ENCODE measurements at regions not wholly inside any gene's neighbourhood (a gene's known extent, or its start where the extent isn't known, plus 50 kb on each side); places are given as distances from the start of the nearest gene placed in this dataset.
"Not testable (repeated sequence)": the region's sequence is repeated elsewhere in the genome, so short reads cannot be mapped to it uniquely, and the experiment has no call there.

GRCh38 chr12:127143020-127143419, 1124.0 kb upstream of the TMEM132C start:
- peak; percentile 52 to 68 for DNase-seq

GRCh38 chr12:127144770-127145169, 1122.2 kb upstream of the TMEM132C start:
- Histone ChIP-seq H3K27ac (no peak overlapping the region), H3K27me3 (no peaks in the 10 kb centered on the region), H3K4me1 (no peaks in the 10 kb centered on the region), H3K4me3 (no peak overlapping the region), H3K36me3 (no peaks in the 10 kb centered on the region), H3K9me3 (replicated peaks) (no peaks in the 10 kb centered on the region)
- DNase-seq: no peak

More at GRCh38 chr12:127143020-127143419, 1124.0 kb upstream of the TMEM132C start:
- H3K27ac ChIP-seq: no peak overlapping the region
- no peaks in the 10 kb centered on the region for H3K9me3 ChIP-seq (replicated peaks)
- H3K4me3 ChIP-seq: no peak overlapping the region
- no peaks in the 10 kb centered on the region for H3K36me3 ChIP-seq
- no peaks in the 10 kb centered on the region for H3K27me3 ChIP-seq
- no peaks in the 10 kb centered on the region for H3K4me1 ChIP-seq

GRCh38 chr12:127145241-127145928, 1121.6 kb upstream of the TMEM132C start:
- Histone ChIP-seq H3K9me3 (replicated peaks) (no peaks in the 10 kb centered on the region), H3K4me1 (peaks cover 1% of the 10 kb centered on the region; the same call in 1 of the 2 replicates), H3K27me3 (no peaks in the 10 kb centered on the region), H3K4me3 (no peak overlapping the region), H3K36me3 (no peaks in the 10 kb centered on the region), H3K27ac (no peak overlapping the region)
- DNase-seq: no peak

- Histone ChIP-seq H3K9me3 (replicated peaks) (no peaks in the 10 kb centered on the region), H3K27ac (no peak overlapping the region), H3K4me3 (no peak overlapping the region), H3K36me3 (no peaks in the 10 kb centered on the region), H3K27me3 (no peaks in the 10 kb centered on the region), H3K4me1 (peaks cover 4% of the 10 kb centered on the region; the same call in 1 of the 2 replicates)
- no peak for DNase-seq
Measured at GRCh38 chr12:127145929-127146789, 1120.8 kb upstream of the TMEM132C start.

- H3K36me3 ChIP-seq: no peaks in the 10 kb centered on the region
- H3K4me3 ChIP-seq: no peak overlapping the region
- no peak overlapping the region for H3K27ac ChIP-seq
- peaks cover 8% of the 10 kb centered on the region for H3K4me1 ChIP-seq
- no peaks in the 10 kb centered on the region for H3K9me3 ChIP-seq (replicated peaks)
- DNase-seq: no peak
- no peaks in the 10 kb centered on the region for H3K27me3 ChIP-seq
Measured at GRCh38 chr12:127146991-127147718, 1119.8 kb upstream of the TMEM132C start.

GRCh38 chr12:127147724-127148123, 1119.2 kb upstream of the TMEM132C start:
- Histone ChIP-seq H3K36me3 (no peaks in the 10 kb centered on the region), H3K27ac (no peak overlapping the region), H3K27me3 (no peaks in the 10 kb centered on the region), H3K4me1 (peaks cover 8% of the 10 kb centered on the region), H3K9me3 (replicated peaks) (no peaks in the 10 kb centered on the region), H3K4me3 (no peak overlapping the region)
- DNase-seq: no peak

GRCh38 chr12:127148318-127148717, 1118.7 kb upstream of the TMEM132C start:
- Histone ChIP-seq H3K27ac (no peak overlapping the region), H3K4me1 (peaks cover 8% of the 10 kb centered on the region), H3K4me3 (no peak overlapping the region), H3K9me3 (replicated peaks) (no peaks in the 10 kb centered on the region), H3K27me3 (no peaks in the 10 kb centered on the region), H3K36me3 (no peaks in the 10 kb centered on the region)
- DNase-seq: no peak

- no peak overlapping the region for H3K4me3 ChIP-seq
- no peak overlapping the region for H3K27ac ChIP-seq
- no peaks in the 10 kb centered on the region for H3K9me3 ChIP-seq (replicated peaks)
- DNase-seq: no peak
- peaks cover 8% of the 10 kb centered on the region for H3K4me1 ChIP-seq
- no peaks in the 10 kb centered on the region for H3K27me3 ChIP-seq
- no peaks in the 10 kb centered on the region for H3K36me3 ChIP-seq
Measured at GRCh38 chr12:127149226-127149964, 1117.6 kb upstream of the TMEM132C start.

- H3K36me3 ChIP-seq: no peaks in the 10 kb centered on the region
- DNase-seq: no peak
Measured at GRCh38 chr12:127150028-127150427, 1116.9 kb upstream of the TMEM132C start.

GRCh38 chr12:127150479-127150878, 1116.5 kb upstream of the TMEM132C start:
- no peaks in the 10 kb centered on the region for H3K9me3 ChIP-seq (replicated peaks)
- peaks cover 8% of the 10 kb centered on the region for H3K4me1 ChIP-seq
- no peaks in the 10 kb centered on the region for H3K36me3 ChIP-seq
- H3K27ac ChIP-seq: no peak overlapping the region
- H3K27me3 ChIP-seq: no peaks in the 10 kb centered on the region
- DNase-seq: peak in 1 of 2 experiments; percentile 16
- no peak overlapping the region for H3K4me3 ChIP-seq

More at GRCh38 chr12:127150028-127150427, 1116.9 kb upstream of the TMEM132C start:
- H3K4me3 ChIP-seq: no peak overlapping the region
- H3K27me3 ChIP-seq: no peaks in the 10 kb centered on the region
- no peak overlapping the region for H3K27ac ChIP-seq
- no peaks in the 10 kb centered on the region for H3K9me3 ChIP-seq (replicated peaks)
- peaks cover 8% of the 10 kb centered on the region for H3K4me1 ChIP-seq

- H3K27me3 ChIP-seq: no peaks in the 10 kb centered on the region
- peak in 1 of 2 experiments; percentile 46 for DNase-seq
Measured at GRCh38 chr12:127150956-127151355, 1116.0 kb upstream of the TMEM132C start.

GRCh38 chr12:127153996-127154395, 1113.0 kb upstream of the TMEM132C start:
- Histone ChIP-seq H3K4me1 (peaks cover 8% of the 10 kb centered on the region), H3K36me3 (no peaks in the 10 kb centered on the region), H3K27me3 (no peaks in the 10 kb centered on the region; the same call in 1 of the 2 replicates), H3K9me3 (replicated peaks) (no peaks in the 10 kb centered on the region), H3K4me3 (no peak overlapping the region), H3K27ac (no peak overlapping the region)
- DNase-seq: no peak

More at GRCh38 chr12:127150956-127151355, 1116.0 kb upstream of the TMEM132C start:
- no peaks in the 10 kb centered on the region for H3K36me3 ChIP-seq
- no peak overlapping the region for H3K27ac ChIP-seq
- no peak overlapping the region for H3K4me3 ChIP-seq
- H3K4me1 ChIP-seq: peaks cover 8% of the 10 kb centered on the region
- H3K9me3 ChIP-seq (replicated peaks): no peaks in the 10 kb centered on the region

- not testable (repeated sequence) for H3K27me3 ChIP-seq; H3K9me3 ChIP-seq (replicated peaks); H3K4me3 ChIP-seq; H3K27ac ChIP-seq; DNase-seq; H3K4me1 ChIP-seq; H3K36me3 ChIP-seq
Measured at GRCh38 chr12:127154830-127155229, 1112.1 kb upstream of the TMEM132C start.

- not testable (repeated sequence) for H3K36me3 ChIP-seq; H3K4me1 ChIP-seq; H3K9me3 ChIP-seq (replicated peaks); H3K27ac ChIP-seq; DNase-seq; H3K4me3 ChIP-seq; H3K27me3 ChIP-seq
Measured at GRCh38 chr12:127155935-127156619, 1110.9 kb upstream of the TMEM132C start.

All from SJCRH30 (cell line).